ENCODE measurements at regions not wholly inside any gene's neighbourhood (a gene's known extent, or its start where the extent isn't known, plus 50 kb on each side); places are given as distances from the start of the nearest gene placed in this dataset.
A peak's percentile ranks its signal among the peaks of the same experiment; 100 is the strongest.

- DNase-seq = no peak
Observed at GRCh38 chr3:141669434-141669833, 68.7 kb upstream of the RNF7 start.

DNA sequence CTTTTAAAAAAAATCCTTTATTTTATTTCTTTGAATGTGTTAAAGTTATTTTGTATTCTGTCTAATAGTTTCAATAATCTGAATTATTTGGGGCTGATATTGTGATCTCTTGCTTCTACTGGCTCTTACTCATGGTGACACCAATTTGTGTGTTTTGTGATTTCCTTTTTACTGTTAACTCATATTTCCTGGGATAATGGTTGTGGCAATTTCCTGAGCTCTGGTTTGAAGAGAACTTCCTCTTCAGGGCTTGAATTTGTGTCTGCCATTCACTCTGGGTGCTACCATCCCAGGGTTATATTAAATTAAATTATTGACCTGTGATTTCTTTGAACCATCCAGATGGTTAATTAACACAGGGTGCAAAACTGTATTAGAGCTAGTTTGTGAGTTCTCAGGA is 60.4 kb upstream of the RNF7 start:
- no peak for DNase-seq

- peak; percentile 46 for DNase-seq
Observed at GRCh38 chr3:141680620-141681389, 57.3 kb upstream of the RNF7 start.

DNA sequence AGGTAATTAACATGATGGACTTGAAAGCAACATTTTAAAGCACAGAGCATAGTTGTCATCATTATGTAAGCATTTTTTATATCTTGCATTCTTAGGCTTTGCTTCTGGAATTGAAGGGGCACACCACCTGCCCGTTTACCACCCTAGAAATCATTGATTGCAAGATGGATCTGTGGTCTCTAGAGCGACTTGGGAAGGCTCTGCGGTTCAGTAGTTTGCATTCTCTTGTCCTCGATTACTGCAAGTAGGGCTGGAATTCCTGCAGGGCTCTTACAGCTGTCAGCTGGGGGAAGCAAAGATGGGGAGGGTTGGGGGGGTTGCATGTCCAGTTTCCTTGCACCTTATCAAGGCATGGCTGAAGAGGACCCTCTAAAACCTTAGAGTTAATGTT is 56.7 kb upstream of the RNF7 start:
- no peak for DNase-seq

DNA sequence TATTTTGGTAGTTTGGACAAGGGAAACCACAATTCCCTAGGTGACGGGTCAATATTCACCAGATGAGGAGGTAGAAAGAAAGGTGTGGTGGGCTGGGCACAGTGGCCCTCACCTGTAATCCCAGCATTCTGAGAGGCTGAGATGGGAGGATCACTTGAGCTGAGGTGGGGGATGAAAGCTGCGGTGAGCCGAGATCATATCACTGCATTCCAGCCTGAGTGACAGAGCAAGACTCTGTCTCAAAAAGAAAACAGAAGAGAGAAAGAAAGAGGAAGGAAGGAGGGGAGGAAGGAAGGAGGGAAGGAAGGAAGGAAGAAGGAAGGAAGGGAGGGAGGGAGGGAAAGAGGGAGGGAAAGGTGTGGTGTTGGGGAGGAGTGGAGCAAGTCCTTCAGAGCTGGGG is 56.1 kb upstream of the RNF7 start:
- no peak for DNase-seq

DNA sequence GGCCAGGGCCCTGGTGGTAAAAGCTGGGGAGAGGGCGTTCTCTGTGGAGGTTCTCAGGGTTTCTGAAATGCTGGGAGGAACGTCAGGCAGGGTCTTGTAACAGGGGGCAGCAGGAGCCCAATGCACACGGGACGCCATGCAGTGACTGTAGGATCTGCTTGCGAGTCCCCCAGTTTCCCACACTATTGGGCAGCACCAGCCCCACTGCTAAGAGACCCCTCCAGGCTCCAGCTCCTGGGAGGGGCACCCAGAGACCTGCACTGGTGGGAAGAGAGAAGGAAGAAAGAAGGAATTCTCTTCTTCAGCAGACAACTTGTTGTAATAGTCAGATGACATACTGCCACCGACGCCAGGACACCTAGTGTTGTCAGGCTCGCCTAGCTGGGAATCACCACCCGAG is 55.2 kb upstream of the RNF7 start:
- no peak for DNase-seq

DNA sequence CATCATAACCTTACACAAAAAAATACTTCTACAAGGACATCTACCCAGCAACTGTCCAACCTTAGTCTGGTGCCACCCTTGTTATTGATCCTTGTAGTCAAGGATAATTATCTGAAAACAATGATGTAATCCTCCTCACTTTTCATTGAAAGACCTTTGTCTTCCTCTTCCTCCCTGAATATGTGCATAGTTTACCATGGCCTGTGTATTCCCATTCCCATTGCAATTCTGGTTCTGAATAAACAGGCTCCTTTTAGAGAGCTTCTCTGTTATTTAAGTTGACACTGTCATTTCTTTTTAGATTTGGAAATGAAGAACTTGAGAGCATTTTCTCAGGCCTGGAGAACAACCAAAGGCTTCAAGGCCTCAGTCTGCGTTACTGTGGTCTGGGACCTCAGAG is 53.3 kb upstream of the RNF7 start:
- no peak for DNase-seq

GRCh38 chr3:141686466-141687291 is 51.4 kb upstream of the RNF7 start:
- DNase-seq = peak; percentile 74
